ENCODE measurements at regions not wholly inside any gene's neighbourhood (a gene's known extent, or its start where the extent isn't known, plus 50 kb on each side); places are given as distances from the start of the nearest gene placed in this dataset.

DNA sequence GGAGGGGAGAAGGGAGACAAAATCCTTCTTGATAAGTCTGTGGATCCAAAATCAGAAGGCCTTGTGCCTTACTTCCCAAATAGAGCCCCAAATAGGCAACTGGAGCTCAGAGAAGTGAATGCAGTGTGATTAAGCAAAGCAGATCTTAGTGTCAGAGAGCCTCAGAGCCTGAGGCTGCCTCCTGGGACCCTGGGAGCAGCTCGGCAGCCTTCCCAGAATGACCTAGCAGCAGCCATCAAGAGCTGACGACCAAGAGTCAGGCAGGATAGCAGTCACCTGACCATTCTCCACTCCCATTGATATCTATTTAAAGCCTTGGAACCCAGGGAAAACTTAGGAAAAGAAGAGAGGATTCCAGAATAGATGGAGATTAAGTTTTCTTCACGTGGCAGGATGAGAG, 78.0 kb upstream of the SMYD2 start:
- Histone ChIP-seq H3K36me3 (ENCODE audit: insufficient read depth, low read length) (no peaks in the 10 kb centered on the region), H3K9me3 (ENCODE audit: low read length) (no peaks in the 10 kb centered on the region), H3K4me1 (ENCODE audit: insufficient read depth, low read length, severe bottlenecking) (no peaks in the 10 kb centered on the region), H3K9ac (ENCODE audit: low read length) (no peak overlapping the region), H3K27me3 (ENCODE audit: insufficient read depth, low read length) (no peaks in the 10 kb centered on the region), H2AFZ (ENCODE audit: low read length) (no peak overlapping the region), H3K4me2 (ENCODE audit: low read length) (no peak overlapping the region), H3K9me2 (ENCODE audit: low read depth, low read length) (no peaks in the 10 kb centered on the region), H4K20me1 (ENCODE audit: insufficient read depth, low read length) (no peaks in the 10 kb centered on the region), H3K4me3 (ENCODE audit: low read depth, low read length, poor library complexity, severe bottlenecking) (no peak overlapping the region), H3K27ac (ENCODE audit: low read depth, low read length, poor library complexity, severe bottlenecking) (no peak overlapping the region), H3K79me2 (ENCODE audit: insufficient read depth, low read length) (no peaks in the 10 kb centered on the region), H3F3A (ENCODE audit: insufficient read depth, low read length) (no peaks in the 10 kb centered on the region)
- no peak for TF ChIP-seq EZH2 (IDR thresholded peaks at IDR 0.05; ENCODE audit: borderline replicate concordance, low read length)
- TF ChIP-seq, protein P1, sequence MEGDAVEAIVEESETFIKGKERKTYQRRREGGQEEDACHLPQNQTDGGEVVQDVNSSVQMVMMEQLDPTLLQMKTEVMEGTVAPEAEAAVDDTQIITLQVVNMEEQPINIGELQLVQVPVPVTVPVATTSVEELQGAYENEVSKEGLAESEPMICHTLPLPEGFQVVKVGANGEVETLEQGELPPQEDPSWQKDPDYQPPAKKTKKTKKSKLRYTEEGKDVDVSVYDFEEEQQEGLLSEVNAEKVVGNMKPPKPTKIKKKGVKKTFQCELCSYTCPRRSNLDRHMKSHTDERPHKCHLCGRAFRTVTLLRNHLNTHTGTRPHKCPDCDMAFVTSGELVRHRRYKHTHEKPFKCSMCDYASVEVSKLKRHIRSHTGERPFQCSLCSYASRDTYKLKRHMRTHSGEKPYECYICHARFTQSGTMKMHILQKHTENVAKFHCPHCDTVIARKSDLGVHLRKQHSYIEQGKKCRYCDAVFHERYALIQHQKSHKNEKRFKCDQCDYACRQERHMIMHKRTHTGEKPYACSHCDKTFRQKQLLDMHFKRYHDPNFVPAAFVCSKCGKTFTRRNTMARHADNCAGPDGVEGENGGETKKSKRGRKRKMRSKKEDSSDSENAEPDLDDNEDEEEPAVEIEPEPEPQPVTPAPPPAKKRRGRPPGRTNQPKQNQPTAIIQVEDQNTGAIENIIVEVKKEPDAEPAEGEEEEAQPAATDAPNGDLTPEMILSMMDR (IDR thresholded peaks at IDR 0.05; ENCODE audit: low read length): no peak

DNA sequence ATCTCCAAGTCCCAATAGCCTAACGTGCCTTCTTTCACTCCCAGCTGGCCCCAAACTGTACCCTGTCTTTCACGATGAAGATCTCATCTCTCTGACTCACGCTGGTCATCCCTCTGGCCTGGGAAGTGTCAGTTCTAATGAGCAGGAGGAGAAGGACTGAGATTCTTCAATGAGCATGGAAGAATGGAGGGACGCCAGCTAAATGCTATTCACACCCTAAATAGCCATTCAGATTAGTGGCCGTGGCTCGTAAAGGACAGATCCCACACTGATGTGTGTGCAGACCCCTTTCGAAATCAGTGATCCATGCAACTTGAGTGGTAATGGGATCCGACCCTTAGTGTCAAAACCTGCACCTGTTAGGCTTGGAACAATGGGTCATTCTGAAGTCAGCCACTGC, 75.9 kb upstream of the SMYD2 start:
- Histone ChIP-seq H3K4me3 (ENCODE audit: low read depth, low read length, poor library complexity, severe bottlenecking) (no peak overlapping the region), H3K9me3 (ENCODE audit: low read length) (no peaks in the 10 kb centered on the region), H3K27me3 (ENCODE audit: insufficient read depth, low read length) (no peaks in the 10 kb centered on the region), H2AFZ (ENCODE audit: low read length) (no peak overlapping the region), H3K36me3 (ENCODE audit: insufficient read depth, low read length) (no peaks in the 10 kb centered on the region), H3K9ac (ENCODE audit: low read length) (no peak overlapping the region), H3K79me2 (ENCODE audit: insufficient read depth, low read length) (no peaks in the 10 kb centered on the region), H3K4me1 (ENCODE audit: insufficient read depth, low read length, severe bottlenecking) (no peaks in the 10 kb centered on the region), H4K20me1 (ENCODE audit: insufficient read depth, low read length) (no peaks in the 10 kb centered on the region), H3K27ac (ENCODE audit: low read depth, low read length, poor library complexity, severe bottlenecking) (no peak overlapping the region), H3K4me2 (ENCODE audit: low read length) (no peak overlapping the region), H3F3A (ENCODE audit: insufficient read depth, low read length) (no peaks in the 10 kb centered on the region), H3K9me2 (ENCODE audit: low read depth, low read length) (no peaks in the 10 kb centered on the region)
- TF ChIP-seq, protein P1 (IDR thresholded peaks at IDR 0.05; ENCODE audit: low read length): no peak
- TF ChIP-seq EZH2 (IDR thresholded peaks at IDR 0.05; ENCODE audit: borderline replicate concordance, low read length): no peak

DNA sequence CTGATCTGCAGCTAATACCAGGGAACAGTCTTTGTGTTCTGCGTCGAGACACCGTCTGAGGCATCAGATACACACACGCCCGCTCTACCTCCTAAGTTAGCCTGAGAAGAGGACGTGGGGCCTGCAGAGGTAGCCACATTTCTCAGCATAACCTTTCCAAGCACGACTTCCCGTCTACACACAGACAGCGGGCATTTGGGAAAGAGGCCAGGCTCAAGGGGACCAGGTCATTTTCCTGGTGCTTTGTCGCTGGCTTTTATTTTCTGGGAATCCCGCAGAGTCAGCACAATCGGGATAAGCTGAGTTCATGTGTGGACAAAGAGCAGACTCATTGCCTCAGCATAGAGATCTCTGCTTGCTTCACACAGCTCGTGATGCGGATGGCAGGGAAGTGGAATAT, 72.5 kb upstream of the SMYD2 start:
- Histone ChIP-seq H3F3A (ENCODE audit: insufficient read depth, low read length) (no peaks in the 10 kb centered on the region), H3K27me3 (ENCODE audit: insufficient read depth, low read length) (no peaks in the 10 kb centered on the region), H2AFZ (ENCODE audit: low read length) (no peak overlapping the region), H3K9ac (ENCODE audit: low read length) (no peak overlapping the region), H3K4me2 (ENCODE audit: low read length) (no peak overlapping the region), H3K36me3 (ENCODE audit: insufficient read depth, low read length) (no peaks in the 10 kb centered on the region), H3K4me1 (ENCODE audit: insufficient read depth, low read length, severe bottlenecking) (no peaks in the 10 kb centered on the region), H3K9me2 (ENCODE audit: low read depth, low read length) (no peaks in the 10 kb centered on the region), H3K4me3 (ENCODE audit: low read depth, low read length, poor library complexity, severe bottlenecking) (no peak overlapping the region), H3K9me3 (ENCODE audit: low read length) (no peaks in the 10 kb centered on the region), H4K20me1 (ENCODE audit: insufficient read depth, low read length) (no peaks in the 10 kb centered on the region), H3K27ac (ENCODE audit: low read depth, low read length, poor library complexity, severe bottlenecking) (no peak overlapping the region), H3K79me2 (ENCODE audit: insufficient read depth, low read length) (no peaks in the 10 kb centered on the region)
- no peak for TF ChIP-seq EZH2 (IDR thresholded peaks at IDR 0.05; ENCODE audit: borderline replicate concordance, low read length)
- TF ChIP-seq, protein P1 (IDR thresholded peaks at IDR 0.05; ENCODE audit: low read length): no peak

Data from OCI-LY1 (cell line).